ENCODE measurements at regions not wholly inside any gene's neighbourhood (a gene's known extent, or its start where the extent isn't known, plus 50 kb on each side); places are given as distances from the start of the nearest gene placed in this dataset.
"Not testable (repeated sequence)": the region's sequence is repeated elsewhere in the genome, so short reads cannot be mapped to it uniquely, and the experiment has no call there.

GRCh38 chr14:103279142-103280025 lies 54.7 kb upstream of the EIF5 start:
- DNase-seq (ENCODE audit: low read depth): no peak
- no peak for TF ChIP-seq CTCF (IDR thresholded peaks at IDR 0.05; ENCODE audit: control insufficient read depth, extremely low read depth, insufficient read depth)
- H3K4me3 ChIP-seq (ENCODE audit: low read depth, low read length): no peak overlapping the region

- H3K4me3 ChIP-seq (ENCODE audit: low read depth, low read length): no peak overlapping the region
- DNase-seq (ENCODE audit: low read depth): no peak
- TF ChIP-seq CTCF (IDR thresholded peaks at IDR 0.05; ENCODE audit: control insufficient read depth, extremely low read depth, insufficient read depth): no peak
These were observed 53.6 kb upstream of the EIF5 start for GRCh38 chr14:103280278-103280928.

- no peak overlapping the region for H3K4me3 ChIP-seq (ENCODE audit: low read depth, low read length)
- no peak for TF ChIP-seq CTCF (IDR thresholded peaks at IDR 0.05; ENCODE audit: control insufficient read depth, extremely low read depth, insufficient read depth)
- DNase-seq (ENCODE audit: low read depth): no peak
These were observed 52.4 kb upstream of the EIF5 start for GRCh38 chr14:103281496-103282231.

GRCh38 chr14:103282309-103282708 lies 51.7 kb upstream of the EIF5 start:
- not testable (repeated sequence) for DNase-seq (ENCODE audit: low read depth); H3K4me3 ChIP-seq (ENCODE audit: low read depth, low read length)

GRCh38 chr14:103282932-103283331 lies 51.1 kb upstream of the EIF5 start:
- no peak for DNase-seq (ENCODE audit: low read depth)
- no peak overlapping the region for H3K4me3 ChIP-seq (ENCODE audit: low read depth, low read length)
- no peak for TF ChIP-seq CTCF (IDR thresholded peaks at IDR 0.05; ENCODE audit: control insufficient read depth, extremely low read depth, insufficient read depth)

GRCh38 chr14:103283916-103284315 lies 50.1 kb upstream of the EIF5 start:
- H3K4me3 ChIP-seq (ENCODE audit: low read depth, low read length): no peak overlapping the region
- no peak for TF ChIP-seq CTCF (IDR thresholded peaks at IDR 0.05; ENCODE audit: control insufficient read depth, extremely low read depth, insufficient read depth)
- no peak for DNase-seq (ENCODE audit: low read depth)

All from LNCaP clone FGC (cell line).